Fibroblast of skin of scalp (primary cell): ENCODE measurements at regions not wholly inside any gene's neighbourhood (a gene's known extent, or its start where the extent isn't known, plus 50 kb on each side); places are given as distances from the start of the nearest gene placed in this dataset.

Source experiments
- DNase-seq: peaks from one replicate; pipeline ENCODE4 v3.0.0-alpha.2; 2013

- DNase-seq, result no peak
These were observed 980.9 kb upstream of the GJE1 start for GRCh38 chr6:141151710-141152417.

- DNase-seq, result no peak
These were observed 990.9 kb upstream of the GJE1 start for GRCh38 chr6:141141870-141142269.

- no peak for DNase-seq
These were observed 991.8 kb upstream of the GJE1 start for GRCh38 chr6:141140905-141141304.

- DNase-seq, result no peak
These were observed 993.3 kb upstream of the GJE1 start for GRCh38 chr6:141139461-141139860.

GRCh38 chr6:141134723-141135122, 998.0 kb upstream of the GJE1 start:
- peak; percentile 26 for DNase-seq

GRCh38 chr6:141133836-141134235, 998.9 kb upstream of the GJE1 start:
- no peak for DNase-seq

GRCh38 chr6:141133346-141133745, 999.4 kb upstream of the GJE1 start:
- DNase-seq, result peak; percentile 42

GRCh38 chr6:141131616-141132015, 1001.1 kb upstream of the GJE1 start:
- no peak for DNase-seq

GRCh38 chr6:141123497-141123896, 1009.2 kb upstream of the GJE1 start:
- DNase-seq, result no peak

- no peak for DNase-seq
These were observed 1009.7 kb upstream of the GJE1 start for GRCh38 chr6:141123049-141123448.

- DNase-seq, result no peak
These were observed 1013.7 kb upstream of the GJE1 start for GRCh38 chr6:141118991-141119390.

- DNase-seq, result peak; percentile 35
These were observed 1014.9 kb upstream of the GJE1 start for GRCh38 chr6:141117874-141118273.

- DNase-seq, result peak; percentile 25
These were observed 1022.2 kb upstream of the GJE1 start for GRCh38 chr6:141110481-141110880.

GRCh38 chr6:141107591-141108160, 1025.0 kb upstream of the GJE1 start:
- peak; percentile 47 for DNase-seq

GRCh38 chr6:141105481-141105880, 1027.2 kb upstream of the GJE1 start:
- DNase-seq, result peak; percentile 89

GRCh38 chr6:141103246-141103645, 1029.5 kb upstream of the GJE1 start:
- peak; percentile 30 for DNase-seq

- no peak for DNase-seq
These were observed 1035.3 kb upstream of the GJE1 start for GRCh38 chr6:141097471-141097870.

GRCh38 chr6:141095308-141095707, 1037.4 kb upstream of the GJE1 start:
- no peak for DNase-seq

GRCh38 chr6:141088171-141088570, 1044.6 kb upstream of the GJE1 start:
- DNase-seq, result no peak

- DNase-seq, result peak; percentile 11
These were observed 1055.1 kb upstream of the GJE1 start for GRCh38 chr6:141077355-141078333.

- no peak for DNase-seq
These were observed 1075.0 kb upstream of the GJE1 start for GRCh38 chr6:141057761-141058160.

GRCh38 chr6:141056945-141057625, 1075.6 kb upstream of the GJE1 start:
- no peak for DNase-seq

- DNase-seq, result no peak
These were observed 1082.3 kb upstream of the GJE1 start for GRCh38 chr6:141050471-141050870.
